ENCODE measurements at regions not wholly inside any gene's neighbourhood (a gene's known extent, or its start where the extent isn't known, plus 50 kb on each side); places are given as distances from the start of the nearest gene placed in this dataset.
"Not testable (repeated sequence)": the region's sequence is repeated elsewhere in the genome, so short reads cannot be mapped to it uniquely, and the experiment has no call there.

- Histone ChIP-seq H3K27ac (ENCODE audit: low read depth, low read length) (no peak overlapping the region), H3K27me3 (ENCODE audit: control insufficient read depth, insufficient read depth, low read length) (no peaks in the 10 kb centered on the region), H3K9me3 (ENCODE audit: control insufficient read depth, insufficient read depth, low read length) (no peaks in the 10 kb centered on the region), H3K4me3 (ENCODE audit: low read depth, low read length) (no peak overlapping the region), H3K36me3 (ENCODE audit: control insufficient read depth, insufficient read depth, low read length) (no peaks in the 10 kb centered on the region), H3K4me1 (ENCODE audit: control insufficient read depth, insufficient read depth, low read length) (no peaks in the 10 kb centered on the region)
- no CpG with 5 or more reads among the region's 3 CpGs for WGBS (ENCODE audit: insufficient coverage)
- DNase-seq (ENCODE audit: low read depth in 4 of 6, low spot score in 6 of 6), result no peak
These were observed 647.0 kb upstream of the PCDH7 start for GRCh38 chr4:30073011-30073710.

- not testable (repeated sequence) for H3K4me3 ChIP-seq (ENCODE audit: low read depth, low read length); H3K27ac ChIP-seq (ENCODE audit: low read depth, low read length); H3K27me3 ChIP-seq (ENCODE audit: control insufficient read depth, insufficient read depth, low read length); H3K36me3 ChIP-seq (ENCODE audit: control insufficient read depth, insufficient read depth, low read length); H3K9me3 ChIP-seq (ENCODE audit: control insufficient read depth, insufficient read depth, low read length); H3K4me1 ChIP-seq (ENCODE audit: control insufficient read depth, insufficient read depth, low read length); DNase-seq (ENCODE audit: low read depth in 4 of 6, low spot score in 6 of 6)
- 98% methylated on average over 37 of the region's 37 CpGs for WGBS (ENCODE audit: insufficient coverage)
These were observed 627.6 kb upstream of the PCDH7 start for GRCh38 chr4:30092420-30093128.

- no peaks in the 10 kb centered on the region for H3K27me3 ChIP-seq (ENCODE audit: control insufficient read depth, insufficient read depth, low read length)
- DNase-seq (ENCODE audit: low read depth in 4 of 6, low spot score in 6 of 6), result no peak
- no peak overlapping the region for H3K4me3 ChIP-seq (ENCODE audit: low read depth, low read length)
- H3K4me1 ChIP-seq (ENCODE audit: control insufficient read depth, insufficient read depth, low read length), result no peaks in the 10 kb centered on the region
- WGBS (ENCODE audit: insufficient coverage), result no CpG with 5 or more reads among the region's 1 CpG
- no peaks in the 10 kb centered on the region for H3K36me3 ChIP-seq (ENCODE audit: control insufficient read depth, insufficient read depth, low read length)
- no peaks in the 10 kb centered on the region for H3K9me3 ChIP-seq (ENCODE audit: control insufficient read depth, insufficient read depth, low read length)
- no peak overlapping the region for H3K27ac ChIP-seq (ENCODE audit: low read depth, low read length)
These were observed 625.3 kb upstream of the PCDH7 start for GRCh38 chr4:30094887-30095286.

GRCh38 chr4:30103455-30103854 is 616.7 kb upstream of the PCDH7 start:
- H3K27me3 ChIP-seq (ENCODE audit: control insufficient read depth, insufficient read depth, low read length), result no peaks in the 10 kb centered on the region
- no peaks in the 10 kb centered on the region for H3K9me3 ChIP-seq (ENCODE audit: control insufficient read depth, insufficient read depth, low read length)
- no peaks in the 10 kb centered on the region for H3K36me3 ChIP-seq (ENCODE audit: control insufficient read depth, insufficient read depth, low read length)
- no peak for DNase-seq (ENCODE audit: low read depth in 4 of 6, low spot score in 6 of 6)
- H3K27ac ChIP-seq (ENCODE audit: low read depth, low read length), result no peak overlapping the region
- no peaks in the 10 kb centered on the region for H3K4me1 ChIP-seq (ENCODE audit: control insufficient read depth, insufficient read depth, low read length)
- no peak overlapping the region for H3K4me3 ChIP-seq (ENCODE audit: low read depth, low read length)

- DNase-seq (ENCODE audit: low read depth in 4 of 6, low spot score in 6 of 6), result no peak
- Histone ChIP-seq H3K36me3 (ENCODE audit: control insufficient read depth, insufficient read depth, low read length) (no peaks in the 10 kb centered on the region), H3K4me1 (ENCODE audit: control insufficient read depth, insufficient read depth, low read length) (no peaks in the 10 kb centered on the region), H3K4me3 (ENCODE audit: low read depth, low read length) (no peak overlapping the region), H3K27me3 (ENCODE audit: control insufficient read depth, insufficient read depth, low read length) (no peaks in the 10 kb centered on the region), H3K27ac (ENCODE audit: low read depth, low read length) (no peak overlapping the region), H3K9me3 (ENCODE audit: control insufficient read depth, insufficient read depth, low read length) (no peaks in the 10 kb centered on the region)
- WGBS (ENCODE audit: insufficient coverage), result no CpG with 5 or more reads among the region's 4 CpGs
These were observed 603.8 kb upstream of the PCDH7 start for GRCh38 chr4:30116401-30116800.

- no peaks in the 10 kb centered on the region for H3K9me3 ChIP-seq (ENCODE audit: control insufficient read depth, insufficient read depth, low read length)
- no peaks in the 10 kb centered on the region for H3K4me1 ChIP-seq (ENCODE audit: control insufficient read depth, insufficient read depth, low read length)
- WGBS (ENCODE audit: insufficient coverage), result 80% methylated on average over 2 of the region's 3 CpGs
- no peaks in the 10 kb centered on the region for H3K27me3 ChIP-seq (ENCODE audit: control insufficient read depth, insufficient read depth, low read length)
- H3K36me3 ChIP-seq (ENCODE audit: control insufficient read depth, insufficient read depth, low read length), result no peaks in the 10 kb centered on the region
- no peak overlapping the region for H3K27ac ChIP-seq (ENCODE audit: low read depth, low read length)
- H3K4me3 ChIP-seq (ENCODE audit: low read depth, low read length), result no peak overlapping the region
- no peak for DNase-seq (ENCODE audit: low read depth in 4 of 6, low spot score in 6 of 6)
These were observed 602.7 kb upstream of the PCDH7 start for GRCh38 chr4:30117433-30117832.

GRCh38 chr4:30122711-30123110 is 597.5 kb upstream of the PCDH7 start:
- no peaks in the 10 kb centered on the region for H3K4me1 ChIP-seq (ENCODE audit: control insufficient read depth, insufficient read depth, low read length)
- WGBS (ENCODE audit: insufficient coverage), result no CpG with 5 or more reads among the region's 3 CpGs
- no peak overlapping the region for H3K27ac ChIP-seq (ENCODE audit: low read depth, low read length)
- no peaks in the 10 kb centered on the region for H3K9me3 ChIP-seq (ENCODE audit: control insufficient read depth, insufficient read depth, low read length)
- H3K4me3 ChIP-seq (ENCODE audit: low read depth, low read length), result no peak overlapping the region
- no peaks in the 10 kb centered on the region for H3K27me3 ChIP-seq (ENCODE audit: control insufficient read depth, insufficient read depth, low read length)
- H3K36me3 ChIP-seq (ENCODE audit: control insufficient read depth, insufficient read depth, low read length), result no peaks in the 10 kb centered on the region
- DNase-seq (ENCODE audit: low read depth in 4 of 6, low spot score in 6 of 6), result peak in 1 of 6 donors; percentile 7

GRCh38 chr4:30124621-30125020 is 595.5 kb upstream of the PCDH7 start:
- H3K4me3 ChIP-seq (ENCODE audit: low read depth, low read length), result not testable (repeated sequence)

GRCh38 chr4:30125868-30126267 is 594.3 kb upstream of the PCDH7 start:
- Histone ChIP-seq H3K27me3 (ENCODE audit: control insufficient read depth, insufficient read depth, low read length) (no peaks in the 10 kb centered on the region), H3K27ac (ENCODE audit: low read depth, low read length) (no peak overlapping the region), H3K36me3 (ENCODE audit: control insufficient read depth, insufficient read depth, low read length) (no peaks in the 10 kb centered on the region), H3K4me1 (ENCODE audit: control insufficient read depth, insufficient read depth, low read length) (no peaks in the 10 kb centered on the region), H3K9me3 (ENCODE audit: control insufficient read depth, insufficient read depth, low read length) (no peaks in the 10 kb centered on the region), H3K4me3 (ENCODE audit: low read depth, low read length) (no peak overlapping the region)
- no CpG with 5 or more reads among the region's 1 CpG for WGBS (ENCODE audit: insufficient coverage)
- no peak for DNase-seq (ENCODE audit: low read depth in 4 of 6, low spot score in 6 of 6)

More at GRCh38 chr4:30124621-30125020, 595.5 kb upstream of the PCDH7 start:
- H3K36me3 ChIP-seq (ENCODE audit: control insufficient read depth, insufficient read depth, low read length); H3K4me1 ChIP-seq (ENCODE audit: control insufficient read depth, insufficient read depth, low read length); H3K27me3 ChIP-seq (ENCODE audit: control insufficient read depth, insufficient read depth, low read length); H3K27ac ChIP-seq (ENCODE audit: low read depth, low read length); DNase-seq (ENCODE audit: low read depth in 4 of 6, low spot score in 6 of 6); H3K9me3 ChIP-seq (ENCODE audit: control insufficient read depth, insufficient read depth, low read length): not testable (repeated sequence)
- WGBS (ENCODE audit: insufficient coverage), result no CpG with 5 or more reads among the region's 2 CpGs

GRCh38 chr4:30126351-30126750 is 593.8 kb upstream of the PCDH7 start:
- no peaks in the 10 kb centered on the region for H3K27me3 ChIP-seq (ENCODE audit: control insufficient read depth, insufficient read depth, low read length)
- no peak for DNase-seq (ENCODE audit: low read depth in 4 of 6, low spot score in 6 of 6)
- no peaks in the 10 kb centered on the region for H3K9me3 ChIP-seq (ENCODE audit: control insufficient read depth, insufficient read depth, low read length)
- H3K4me3 ChIP-seq (ENCODE audit: low read depth, low read length), result no peak overlapping the region
- no peaks in the 10 kb centered on the region for H3K36me3 ChIP-seq (ENCODE audit: control insufficient read depth, insufficient read depth, low read length)
- no peaks in the 10 kb centered on the region for H3K4me1 ChIP-seq (ENCODE audit: control insufficient read depth, insufficient read depth, low read length)
- no peak overlapping the region for H3K27ac ChIP-seq (ENCODE audit: low read depth, low read length)
- WGBS (ENCODE audit: insufficient coverage), result no CpG with 5 or more reads among the region's 1 CpG
